Fibroblast of peridontal ligament (primary cell): ENCODE measurements at regions not wholly inside any gene's neighbourhood (a gene's known extent, or its start where the extent isn't known, plus 50 kb on each side); places are given as distances from the start of the nearest gene placed in this dataset.
A peak's percentile ranks its signal among the peaks of the same experiment; 100 is the strongest.

Experiments
- DNase-seq: peaks from one replicate; pipeline ENCODE4 v3.0.0-alpha.2; 2010; ENCODE audit errors: extremely low read depth

DNA sequence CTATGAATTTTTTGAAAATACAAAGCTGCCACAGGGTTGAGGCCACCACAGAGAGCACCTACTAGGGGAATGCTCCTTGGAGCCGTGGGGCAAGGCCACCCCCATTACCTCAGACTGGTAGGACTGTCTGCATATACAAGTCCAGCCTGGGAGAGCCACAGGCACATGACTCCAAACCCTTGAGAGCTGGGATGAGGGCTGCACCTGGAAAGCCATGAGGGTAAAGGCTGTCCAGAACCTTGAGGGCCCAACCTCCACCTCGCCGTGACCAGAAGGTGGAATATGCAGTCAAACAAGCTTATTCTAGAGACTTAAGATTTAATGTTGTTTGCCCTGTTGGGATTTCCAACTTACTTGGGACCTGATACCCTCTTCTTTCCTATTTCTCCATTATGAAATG is 69.5 kb upstream of the TSLP start:
- no peak for DNase-seq

DNA sequence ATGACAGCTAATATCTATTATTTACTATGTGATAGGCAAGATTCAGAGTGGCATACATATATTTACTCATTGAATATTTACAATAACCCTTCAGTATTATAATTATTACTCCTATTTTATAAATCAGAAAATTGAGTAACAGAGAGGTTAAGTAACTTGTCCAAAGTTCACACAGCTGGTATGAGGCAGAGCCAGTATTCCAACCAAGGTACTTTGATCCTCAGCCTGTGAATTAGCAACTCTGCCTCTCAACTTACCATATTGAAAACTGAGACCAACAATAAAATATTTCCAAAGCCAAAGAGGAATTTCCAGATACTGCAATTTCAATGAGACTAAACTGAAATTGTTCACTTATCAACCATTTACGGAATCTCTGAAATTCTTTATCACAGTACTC is 67.9 kb upstream of the TSLP start:
- no peak for DNase-seq

DNA sequence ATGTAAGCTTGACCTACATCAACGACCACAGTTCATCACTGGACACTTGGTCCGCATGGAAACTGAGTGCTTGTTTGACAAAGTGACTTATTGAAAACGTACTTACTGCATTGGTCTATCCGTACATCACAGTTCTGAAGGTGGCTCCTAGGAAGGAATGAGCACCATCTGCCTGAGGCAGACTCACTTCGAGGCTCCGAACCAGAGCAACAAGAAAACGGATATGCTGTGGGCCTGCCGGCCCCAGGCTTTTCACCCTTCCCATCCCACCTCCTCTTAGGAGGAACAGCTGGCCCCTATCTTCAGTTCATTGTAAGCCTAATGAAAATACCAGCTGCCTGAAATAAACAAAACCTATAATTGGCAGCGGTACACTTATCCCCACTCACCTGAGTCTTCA is 67.2 kb upstream of the TSLP start:
- DNase-seq = no peak

DNA sequence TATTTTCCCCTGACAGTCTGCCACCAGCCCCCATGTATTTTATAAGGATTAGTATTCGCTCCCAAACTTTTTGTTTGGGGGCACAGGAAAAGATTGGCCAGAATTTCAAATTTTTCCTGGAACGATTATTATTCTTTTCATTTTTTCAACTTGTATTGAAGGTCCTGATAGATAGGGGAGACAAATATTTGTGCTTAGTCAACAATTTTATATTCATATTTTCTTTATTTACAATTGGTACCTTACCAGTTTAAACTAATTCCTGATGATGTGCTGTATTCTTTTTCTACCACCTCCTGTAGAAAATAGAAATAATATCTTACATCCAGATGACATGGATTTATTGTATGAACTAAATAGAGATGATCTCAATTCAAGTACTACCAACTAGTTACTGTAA is 60.7 kb upstream of the TSLP start:
- no peak for DNase-seq

DNA sequence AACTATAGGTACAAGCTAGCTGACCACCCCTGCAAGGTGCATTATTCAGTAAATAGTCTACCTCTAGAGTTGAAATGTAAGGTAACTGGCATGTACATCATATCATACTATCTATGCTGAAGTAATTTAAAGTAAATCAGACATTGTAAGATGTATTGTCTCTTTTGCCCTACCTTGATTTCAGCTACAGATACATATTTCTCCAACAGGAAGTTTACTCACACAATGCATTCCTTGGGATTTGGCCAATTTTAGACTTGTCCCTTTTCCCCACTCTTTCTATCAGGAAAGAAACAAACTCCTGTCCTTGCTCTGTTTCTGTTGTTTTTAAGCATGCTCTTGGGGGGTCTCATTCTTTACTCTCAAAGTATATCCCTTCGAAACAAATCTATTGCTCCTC is 58.5 kb upstream of the TSLP start:
- DNase-seq = no peak

DNA sequence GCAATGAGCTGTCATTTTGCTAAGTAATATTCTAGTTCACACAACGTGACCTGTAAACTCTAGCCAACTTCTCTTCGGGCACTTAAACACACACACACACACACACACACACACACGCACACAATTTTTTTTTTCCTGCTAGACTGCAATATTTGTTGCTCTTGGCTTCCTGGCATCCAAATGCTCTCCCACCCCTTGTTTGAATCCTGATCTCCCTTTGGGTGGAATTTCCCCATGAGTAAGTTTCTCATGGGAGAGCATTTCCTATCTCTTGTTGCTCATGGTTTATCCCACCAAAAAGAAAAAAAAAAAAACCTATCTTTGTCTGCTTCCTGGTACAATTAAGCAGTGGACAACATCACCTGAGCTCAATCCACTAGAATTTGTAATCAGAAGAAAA is 54.7 kb upstream of the TSLP start:
- DNase-seq = peak; percentile 44

DNA sequence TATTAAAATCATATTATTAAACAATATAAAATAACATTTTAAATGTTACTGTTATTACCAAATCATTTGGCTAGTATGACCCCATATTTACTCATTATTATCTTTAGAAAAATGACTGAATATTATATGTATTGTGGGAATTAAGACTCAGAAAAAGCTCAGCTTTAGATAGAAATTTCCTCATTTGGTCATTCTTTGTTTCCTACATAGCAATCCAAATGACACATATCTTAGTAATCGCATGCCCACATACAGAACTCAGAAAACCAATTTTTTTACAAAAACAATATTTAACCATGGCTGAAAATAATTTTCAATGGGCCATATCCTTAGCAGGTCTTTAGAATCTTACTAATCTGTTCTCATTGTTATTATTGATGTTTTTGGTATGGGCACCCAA is 53.8 kb upstream of the TSLP start:
- peak; percentile 9 for DNase-seq
